NAMALWA (cell line): ENCODE measurements at regions not wholly inside any gene's neighbourhood (a gene's known extent, or its start where the extent isn't known, plus 50 kb on each side); places are given as distances from the start of the nearest gene placed in this dataset.
A peak's percentile ranks its signal among the peaks of the same experiment; 100 is the strongest.
"Not testable (repeated sequence)": the region's sequence is repeated elsewhere in the genome, so short reads cannot be mapped to it uniquely, and the experiment has no call there.

Experiments used
- DNase-seq: peaks from one replicate; pipeline ENCODE4 v3.0.0-alpha.2; 2015; ENCODE audit warnings: low spot score

GRCh38 chr15:23750179-23750578, 63.1 kb upstream of the NDN start:
- no peak for DNase-seq

DNA sequence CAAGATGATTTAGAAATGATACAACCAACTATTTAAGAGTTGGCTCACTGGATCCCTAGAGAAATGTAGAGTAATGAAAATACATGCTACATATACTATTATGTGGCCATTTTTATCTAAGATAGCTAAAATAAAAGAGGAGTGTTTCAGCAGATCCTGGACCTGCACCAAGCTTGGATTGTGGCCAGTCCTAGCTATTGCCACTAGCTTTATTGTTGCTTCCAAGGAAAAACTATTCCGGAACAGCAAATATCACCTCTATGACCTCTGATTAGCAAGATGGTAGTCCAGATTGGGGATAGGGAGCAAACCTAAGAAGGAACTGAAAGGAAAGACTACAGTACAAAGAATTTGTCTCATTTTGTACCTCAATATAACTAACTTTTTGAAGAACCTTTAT, 63.7 kb upstream of the NDN start:
- no peak for DNase-seq

DNA sequence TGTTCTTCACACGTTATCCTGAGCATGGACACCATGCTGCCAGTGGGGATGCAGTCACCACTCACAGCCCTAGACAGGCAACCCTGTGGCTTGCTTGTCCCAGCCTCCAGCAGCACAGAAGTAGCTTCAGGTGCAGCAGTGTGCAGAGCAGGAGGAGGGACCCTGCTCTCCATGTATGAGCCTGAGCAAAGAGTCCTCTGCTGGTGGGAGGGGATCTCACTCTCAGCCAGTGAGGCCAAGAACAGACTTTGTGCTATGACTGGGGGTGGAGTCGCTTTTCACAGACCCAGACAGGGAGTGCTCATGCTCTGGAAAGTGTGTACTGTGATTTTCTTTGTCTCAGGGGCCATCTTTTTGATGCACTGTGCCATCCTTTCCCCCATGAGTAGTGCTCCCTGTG, 66.1 kb upstream of the NDN start:
- DNase-seq: no peak

GRCh38 chr15:23758891-23759290, 71.8 kb upstream of the NDN start:
- DNase-seq: no peak

DNA sequence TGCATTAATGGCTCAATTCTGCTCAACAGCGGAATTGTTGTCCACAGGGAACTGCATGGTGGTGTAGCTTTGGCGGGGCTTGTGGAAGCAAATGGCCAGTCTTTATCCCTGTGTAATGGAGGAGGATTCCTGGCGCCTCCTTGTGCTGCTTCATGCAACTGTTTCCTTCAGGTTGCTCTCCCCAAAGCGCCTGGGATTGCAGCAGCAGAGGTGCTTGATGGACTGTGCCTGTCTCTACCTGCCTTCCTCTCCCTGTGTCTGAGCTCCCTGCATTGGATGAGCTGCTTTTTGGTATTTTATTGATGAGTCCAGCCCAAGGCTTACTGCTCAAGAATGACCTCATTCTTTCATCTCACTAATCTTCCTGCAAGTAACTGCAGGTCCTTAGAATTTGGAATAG, 72.9 kb upstream of the NDN start:
- no peak for DNase-seq

GRCh38 chr15:23761386-23761785, 74.3 kb upstream of the NDN start:
- no peak for DNase-seq

- DNase-seq: no peak
Measured at GRCh38 chr15:23762026-23762425, 74.9 kb upstream of the NDN start.

DNA sequence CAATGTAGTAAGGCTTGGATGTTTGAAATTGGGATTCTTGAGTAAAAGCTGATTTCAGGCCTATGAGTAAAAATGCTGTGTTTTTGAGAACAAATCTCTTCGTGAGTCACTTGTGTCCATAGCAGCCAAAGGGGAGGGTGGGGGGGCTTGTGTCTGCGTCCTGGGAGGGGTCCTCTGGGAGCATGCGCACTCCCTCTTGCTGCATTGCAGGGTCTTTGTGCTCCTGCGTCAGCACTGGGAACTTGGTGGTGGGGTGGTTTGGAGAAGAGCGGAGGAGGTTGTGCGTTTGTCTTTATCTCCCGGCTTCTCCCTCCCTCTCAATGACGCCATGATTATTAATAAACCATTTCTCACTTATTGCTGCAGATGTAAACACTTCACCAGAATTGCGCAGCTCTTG, 75.9 kb upstream of the NDN start:
- no peak for DNase-seq

GRCh38 chr15:23764306-23764705, 77.2 kb upstream of the NDN start:
- DNase-seq: no peak

DNA sequence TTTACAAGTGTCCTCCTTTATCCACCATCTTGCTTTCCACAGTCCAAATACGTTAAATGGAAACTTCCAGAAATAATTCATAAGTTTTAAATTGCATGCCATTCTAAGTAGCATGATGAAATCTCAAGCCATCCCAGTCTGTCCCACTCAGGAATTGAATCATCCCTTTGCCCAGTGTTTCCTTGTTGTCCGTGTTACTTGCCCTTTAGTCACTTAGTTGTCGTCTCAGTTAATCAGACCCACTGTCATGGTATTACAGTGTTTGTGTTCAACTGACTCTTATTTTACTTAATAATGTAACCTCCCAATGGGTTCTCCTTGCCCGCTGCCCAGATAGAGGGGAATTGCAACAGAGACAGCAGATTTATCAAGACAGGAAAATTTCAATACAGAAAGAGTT, 77.6 kb upstream of the NDN start:
- no peak for DNase-seq

GRCh38 chr15:23766779-23767178, 79.7 kb upstream of the NDN start:
- DNase-seq: not testable (repeated sequence)

GRCh38 chr15:23773093-23773492, 86.0 kb upstream of the NDN start:
- DNase-seq: no peak

DNA sequence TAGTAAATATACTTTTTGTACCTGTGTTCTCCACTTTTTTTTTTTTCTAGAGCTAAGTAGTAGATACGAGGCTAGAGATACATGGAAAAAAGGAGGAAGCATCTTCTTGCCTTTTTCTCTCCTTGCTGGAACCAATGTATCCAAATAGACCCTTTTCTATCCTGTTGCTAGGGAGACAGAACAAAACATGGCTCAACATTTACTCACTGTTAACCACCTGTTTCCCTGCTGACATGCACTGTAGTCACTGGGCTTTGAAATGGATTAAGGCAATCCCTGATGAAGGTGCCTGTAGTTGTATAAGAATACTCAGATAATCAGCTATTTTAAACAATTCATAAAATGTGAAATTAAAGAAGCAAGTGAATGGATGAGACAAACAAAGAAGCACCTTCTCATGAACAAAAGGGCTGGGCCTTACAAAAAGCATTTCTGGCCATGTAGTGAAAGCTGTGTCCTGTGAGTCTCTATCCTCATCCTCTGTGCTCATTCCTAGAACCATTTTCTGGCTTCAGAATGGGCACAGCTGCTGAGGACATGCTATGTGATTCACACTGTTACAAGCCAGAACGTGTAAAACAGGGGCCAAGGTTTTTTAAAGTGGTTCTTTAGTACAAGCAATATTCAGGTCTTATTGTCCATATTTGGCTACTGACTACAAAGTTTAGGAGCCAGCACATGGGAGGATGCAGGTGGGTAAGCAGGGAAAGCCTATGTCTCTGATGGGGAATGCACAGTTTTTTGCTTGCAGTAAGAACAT, 100.4 kb upstream of the NDN start:
- DNase-seq: no peak

- DNase-seq: no peak
Measured at GRCh38 chr15:23793191-23793680, 106.1 kb upstream of the NDN start.

GRCh38 chr15:23797747-23798446, 110.8 kb upstream of the NDN start:
- DNase-seq: no peak

DNA sequence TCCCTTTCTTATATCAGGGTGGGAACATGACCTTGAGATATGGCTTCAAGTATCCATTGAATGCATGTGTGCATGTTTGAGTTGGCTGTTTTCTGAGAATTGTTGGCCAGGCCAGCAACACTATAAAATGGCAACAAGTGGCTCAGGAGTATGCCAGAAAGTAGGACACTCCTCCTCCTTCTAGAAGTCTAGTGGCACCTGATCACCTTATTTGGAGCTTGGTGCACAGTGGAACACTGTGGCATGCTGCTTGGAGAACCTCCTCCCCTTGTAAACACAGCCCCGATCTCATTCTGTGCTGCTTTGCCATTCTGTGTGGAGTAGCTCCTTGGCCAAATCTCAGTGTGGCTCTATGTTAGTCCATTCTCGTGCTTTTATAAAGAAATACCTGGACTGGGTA, 114.8 kb upstream of the NDN start:
- no peak for DNase-seq

- DNase-seq: not testable (repeated sequence)
Measured at GRCh38 chr15:23802896-23803435, 115.9 kb upstream of the NDN start.

DNA sequence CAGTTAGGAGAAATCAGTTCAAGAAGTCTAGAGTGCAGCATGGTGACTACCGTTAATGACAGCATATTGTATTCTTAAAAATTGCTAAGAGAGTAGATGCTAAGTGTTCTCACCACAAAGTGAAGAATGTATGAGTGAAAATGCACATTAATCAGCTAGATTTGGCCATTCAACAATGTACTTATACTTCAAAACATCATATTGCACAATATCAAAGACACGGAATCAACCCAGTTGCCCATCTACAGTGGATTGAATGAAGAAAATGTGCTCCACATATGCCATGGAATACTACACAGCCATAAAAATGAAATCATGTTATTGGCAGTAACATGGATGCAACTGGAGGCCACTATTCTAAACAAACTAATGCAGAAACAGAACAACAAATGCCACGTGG, 119.9 kb upstream of the NDN start:
- no peak for DNase-seq

DNA sequence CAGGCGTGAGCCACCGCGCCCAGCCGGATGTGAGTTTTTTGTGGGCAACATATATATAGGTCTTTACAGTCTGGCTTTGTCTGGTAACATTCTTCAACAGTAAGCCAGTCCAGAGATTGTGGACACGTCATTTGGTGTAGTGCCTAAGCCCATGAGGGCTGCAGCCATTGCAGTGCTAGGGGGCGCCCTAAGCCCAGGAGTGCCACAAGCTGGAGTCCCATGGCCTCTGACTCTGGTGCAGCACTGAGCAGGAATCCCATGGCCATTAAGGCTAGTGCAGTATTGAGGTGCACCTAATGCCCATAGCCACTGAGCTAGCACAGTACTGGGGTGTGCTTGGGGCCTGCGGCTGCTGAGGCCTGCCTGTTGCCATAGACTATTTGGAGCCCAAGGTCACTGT, 136.4 kb upstream of the NDN start:
- DNase-seq: peak; percentile 17

- no peak for DNase-seq
Measured at GRCh38 chr15:23828786-23829185, 141.7 kb upstream of the NDN start.

DNA sequence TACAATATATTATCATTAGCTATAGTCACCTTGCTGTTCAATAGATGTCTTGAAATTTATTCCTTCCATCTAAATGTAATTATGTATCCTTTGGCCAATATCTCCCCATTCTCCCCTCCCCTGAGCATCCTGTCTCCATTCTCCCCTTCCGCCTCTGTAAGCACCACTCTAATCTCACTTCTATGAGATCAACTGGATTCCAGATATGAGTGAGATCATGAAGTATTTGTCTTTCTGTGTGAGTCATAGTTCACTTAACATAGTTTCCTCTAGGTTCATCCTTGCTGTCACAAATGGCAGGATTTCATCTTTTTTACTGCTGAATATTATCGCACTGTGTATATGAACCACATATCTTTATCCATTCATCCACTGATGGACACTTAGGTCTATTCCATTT, 148.8 kb upstream of the NDN start:
- DNase-seq: no peak

GRCh38 chr15:23839893-23840474, 152.9 kb upstream of the NDN start:
- DNase-seq: no peak

- DNase-seq: no peak
Measured at GRCh38 chr15:23846218-23846617, 159.1 kb upstream of the NDN start.
